Colonic mucosa (tissue), 4 donors: ENCODE measurements at regions not wholly inside any gene's neighbourhood (a gene's known extent, or its start where the extent isn't known, plus 50 kb on each side); places are given as distances from the start of the nearest gene placed in this dataset.

Experiments
- DNase-seq: peaks from one replicate; pipeline ENCODE4 v3.0.0-alpha.2; 2020
- H3K27ac ChIP-seq: fragments of 200-600 bp; one replicate; pipeline ENCODE4 v1.8.0; 2021
- H3K27me3 ChIP-seq: fragments of 200-600 bp; one replicate; pipeline ENCODE4 v1.8.0; 2021
- H3K36me3 ChIP-seq: fragments of 200-600 bp; one replicate; pipeline ENCODE4 v1.8.0; 2021
- H3K4me1 ChIP-seq: fragments of 200-600 bp; one replicate; pipeline ENCODE4 v1.8.0; 2021; ENCODE audit warnings: mild to moderate bottlenecking
- H3K4me3 ChIP-seq: fragments of 200-600 bp; one replicate; pipeline ENCODE4 v1.8.0; 2021
- H3K9ac ChIP-seq, 2 donors: one replicate each; pipeline ENCODE4 v1.7.0; 2013; ENCODE audit warnings: control low read depth in 2 of 2, low read depth in 2 of 2, low read length in 2 of 2
- H3K9me3 ChIP-seq: fragments of 200-600 bp; one replicate; pipeline ENCODE4 v1.8.0; 2021
- CTCF ChIP-seq: fragments of 200-600 bp; IDR thresholded peaks from one replicate; pipeline ENCODE4 v1.8.0; 2022; ENCODE audit warnings: antibody characterized with exemption, mild to moderate bottlenecking
- intact Hi-C: fragments of 100-400 bp; cut with DNase I; formaldehyde crosslinking; loops from one replicate; pipeline ENCODE4 v1.14.1; 2022
- donor health status: healthy.
- donor health status: DM: no; HTN: no; CAD: no.
- donor health status: DM: no; HTN: no; CAD: no.

GRCh38 chrX:34559325-34559724 is 97.8 kb downstream of the TMEM47 start:
- no peak for TF ChIP-seq CTCF
- intact Hi-C loops: no loop called here
- Histone ChIP-seq H3K36me3 (no peaks in the 10 kb centered on the region), H3K27me3 (no peaks in the 10 kb centered on the region), H3K9me3 (no peaks in the 10 kb centered on the region), H3K4me1 (no peaks in the 10 kb centered on the region), H3K4me3 (no peak overlapping the region), H3K9ac (no peak overlapping the region), H3K27ac (no peak overlapping the region)
- DNase-seq: no peak

- Histone ChIP-seq H3K4me3 (no peak overlapping the region), H3K36me3 (no peaks in the 10 kb centered on the region), H3K9ac (no peak overlapping the region), H3K27ac (no peak overlapping the region), H3K4me1 (no peaks in the 10 kb centered on the region), H3K9me3 (no peaks in the 10 kb centered on the region), H3K27me3 (no peaks in the 10 kb centered on the region)
- TF ChIP-seq CTCF: no peak
- no peak for DNase-seq
- intact Hi-C loops: no loop called here
Measured at GRCh38 chrX:34557733-34558132, 99.4 kb downstream of the TMEM47 start.

GRCh38 chrX:34555481-34555880 is 101.6 kb downstream of the TMEM47 start:
- H3K9me3 ChIP-seq: no peaks in the 10 kb centered on the region
- no peaks in the 10 kb centered on the region for H3K4me1 ChIP-seq
- intact Hi-C loops: no loop called here
- DNase-seq: no peak
- no peaks in the 10 kb centered on the region for H3K36me3 ChIP-seq
- H3K27me3 ChIP-seq: no peaks in the 10 kb centered on the region
- H3K27ac ChIP-seq: no peak overlapping the region
- no peak overlapping the region for H3K9ac ChIP-seq
- no peak overlapping the region for H3K4me3 ChIP-seq
- no peak for TF ChIP-seq CTCF

GRCh38 chrX:34546366-34546765 is 110.7 kb downstream of the TMEM47 start:
- H3K9me3 ChIP-seq: no peaks in the 10 kb centered on the region
- H3K9ac ChIP-seq: no peak overlapping the region
- H3K27me3 ChIP-seq: no peaks in the 10 kb centered on the region
- no peaks in the 10 kb centered on the region for H3K4me1 ChIP-seq
- H3K36me3 ChIP-seq: no peaks in the 10 kb centered on the region
- no peak overlapping the region for H3K27ac ChIP-seq
- no peak overlapping the region for H3K4me3 ChIP-seq
- DNase-seq: no peak
- intact Hi-C loops: no loop called here
- no peak for TF ChIP-seq CTCF

- DNase-seq: no peak
- Histone ChIP-seq H3K27ac (no peak overlapping the region), H3K4me1 (no peaks in the 10 kb centered on the region), H3K9me3 (no peaks in the 10 kb centered on the region), H3K4me3 (no peak overlapping the region), H3K27me3 (no peaks in the 10 kb centered on the region), H3K9ac (no peak overlapping the region), H3K36me3 (no peaks in the 10 kb centered on the region)
- intact Hi-C loops: no loop called here
- TF ChIP-seq CTCF: no peak
Measured at GRCh38 chrX:34528081-34528480, 129.0 kb downstream of the TMEM47 start.

- no peaks in the 10 kb centered on the region for H3K27me3 ChIP-seq
- no peak overlapping the region for H3K9ac ChIP-seq
- no peaks in the 10 kb centered on the region for H3K36me3 ChIP-seq
- H3K4me1 ChIP-seq: no peaks in the 10 kb centered on the region
- H3K9me3 ChIP-seq: no peaks in the 10 kb centered on the region
- intact Hi-C loops: no loop called here
- DNase-seq: no peak
- no peak for TF ChIP-seq CTCF
- no peak overlapping the region for H3K27ac ChIP-seq
- no peak overlapping the region for H3K4me3 ChIP-seq
Measured at GRCh38 chrX:34521563-34521962, 135.5 kb downstream of the TMEM47 start.
